ENCODE measurements at regions not wholly inside any gene's neighbourhood (a gene's known extent, or its start where the extent isn't known, plus 50 kb on each side); places are given as distances from the start of the nearest gene placed in this dataset.
A peak's percentile ranks its signal among the peaks of the same experiment; 100 is the strongest.

DNA sequence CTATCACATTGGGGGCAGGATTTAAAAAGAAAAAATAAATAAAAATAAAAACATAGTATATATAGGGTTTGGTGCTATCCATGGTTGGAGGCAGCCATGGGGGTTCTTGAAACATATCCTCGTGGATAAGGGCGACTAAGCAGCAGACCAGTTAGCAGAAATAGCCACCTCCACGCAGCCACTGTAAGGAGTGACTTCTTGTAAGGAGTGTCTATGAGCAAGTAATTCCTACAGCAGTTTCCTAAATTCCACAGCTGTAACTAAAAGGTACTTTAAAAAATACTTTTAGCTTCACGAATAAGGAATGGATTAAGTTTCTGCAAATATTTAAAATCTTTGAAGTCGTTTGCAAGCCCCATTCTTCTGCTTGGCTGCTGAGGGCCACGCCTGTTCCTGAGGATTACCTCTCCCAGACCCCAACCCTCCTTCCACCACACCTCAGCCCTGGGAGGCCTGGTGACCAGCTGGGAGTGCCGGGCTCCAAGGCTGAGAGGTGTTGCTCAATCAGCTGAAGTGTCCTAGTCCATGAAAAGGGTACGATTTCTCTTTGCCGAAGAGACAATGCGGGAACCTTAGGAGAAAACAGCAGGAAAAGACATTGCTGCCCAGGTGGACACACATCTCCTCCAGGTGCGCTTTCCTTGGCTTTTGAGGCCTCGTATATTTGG, 115.3 kb downstream of the ADSS2 start:
- peaks cover 0 to 29% (median under 1%) of the 10 kb centered on the region in 7 donors for H3K4me1 Mint-ChIP-seq
- no peaks in the 10 kb centered on the region for H3K27me3 ChIP-seq (ENCODE audit: control insufficient read depth in 2 of 2, insufficient read depth in 2 of 2, low read length in 2 of 2)
- H3K27me3 Mint-ChIP-seq = peaks cover 19 to 29% (median 26%) of the 10 kb centered on the region in 5 donors
- no peaks in the 10 kb centered on the region for H3K9me3 ChIP-seq (ENCODE audit: control insufficient read depth in 2 of 3, low read length in 3 of 3)
- no peak overlapping the region for H3K27ac ChIP-seq (ENCODE audit: low read depth, low read length)
- ChIA-PET CTCF (no interaction called here), POLR2A (no interaction called here)
- ATAC-seq = no peak
- intact Hi-C loops (cut with micrococcal nuclease) = no loop called here
- no peaks in the 10 kb centered on the region for H3K4me1 ChIP-seq (ENCODE audit: control insufficient read depth in 2 of 2, insufficient read depth in 2 of 2, low read length in 2 of 2)
- peaks cover 0 to 15% (median 0%) of the 10 kb centered on the region in 11 donors for H3K9me3 Mint-ChIP-seq
- H3K4me3 Mint-ChIP-seq = no peak overlapping the region
- DNase-seq = no peak
- H3K36me3 Mint-ChIP-seq = peaks cover 0 to 4% (median 0%) of the 10 kb centered on the region in 5 donors
- H3K27ac Mint-ChIP-seq = no peak overlapping the region
- no peak overlapping the region for H3K4me3 ChIP-seq (ENCODE audit: low read length)
- no peaks in the 10 kb centered on the region for H3K36me3 ChIP-seq (ENCODE audit: control insufficient read depth in 2 of 3, insufficient read depth in 3 of 3, low read length in 3 of 3)

DNA sequence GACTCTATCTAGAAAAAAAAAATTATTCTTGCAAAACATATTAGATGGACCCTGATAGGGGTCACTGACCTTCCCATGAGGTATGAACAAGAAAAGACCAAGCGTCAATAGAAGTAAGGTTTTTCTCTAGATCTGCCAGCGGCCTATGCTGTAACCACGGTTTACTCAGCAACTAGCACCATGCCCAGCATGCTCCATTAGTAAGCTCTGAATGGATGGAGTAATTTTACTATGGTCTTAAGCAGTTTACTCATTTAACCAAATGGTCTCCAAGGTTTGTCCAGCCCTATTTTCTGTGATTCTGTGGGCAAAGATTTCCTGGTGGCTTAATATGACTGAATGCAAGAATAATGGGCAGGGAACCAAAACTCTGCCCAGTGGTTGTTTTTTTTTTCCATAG, 113.9 kb downstream of the ADSS2 start:
- Mint-ChIP-seq H3K27ac (no peak overlapping the region), H3K4me3 (no peak overlapping the region), H3K36me3 (peaks cover 0 to 2% (median 0%) of the 10 kb centered on the region in 5 donors), H3K4me1 (peaks cover 0 to 34% (median 4%) of the 10 kb centered on the region in 7 donors), H3K9me3 (peaks cover 0 to 11% (median 0%) of the 10 kb centered on the region in 11 donors), H3K27me3 (peaks cover 17 to 21% (median 19%) of the 10 kb centered on the region in 5 donors)
- ATAC-seq (no peak), DNase-seq (no peak)
- CTCF ChIA-PET = no interaction called here
- H3K4me3 ChIP-seq (ENCODE audit: low read length) = no peak overlapping the region
- no peak overlapping the region for H3K27ac ChIP-seq (ENCODE audit: low read depth, low read length)
- no peaks in the 10 kb centered on the region for H3K27me3 ChIP-seq (ENCODE audit: control insufficient read depth in 2 of 2, insufficient read depth in 2 of 2, low read length in 2 of 2)
- no peaks in the 10 kb centered on the region for H3K4me1 ChIP-seq (ENCODE audit: control insufficient read depth in 2 of 2, insufficient read depth in 2 of 2, low read length in 2 of 2)
- POLR2A ChIA-PET = no interaction called here
- H3K36me3 ChIP-seq (ENCODE audit: control insufficient read depth in 2 of 3, insufficient read depth in 3 of 3, low read length in 3 of 3) = no peaks in the 10 kb centered on the region
- intact Hi-C loops (cut with micrococcal nuclease) = no loop called here
- no peaks in the 10 kb centered on the region for H3K9me3 ChIP-seq (ENCODE audit: control insufficient read depth in 2 of 3, low read length in 3 of 3)

DNA sequence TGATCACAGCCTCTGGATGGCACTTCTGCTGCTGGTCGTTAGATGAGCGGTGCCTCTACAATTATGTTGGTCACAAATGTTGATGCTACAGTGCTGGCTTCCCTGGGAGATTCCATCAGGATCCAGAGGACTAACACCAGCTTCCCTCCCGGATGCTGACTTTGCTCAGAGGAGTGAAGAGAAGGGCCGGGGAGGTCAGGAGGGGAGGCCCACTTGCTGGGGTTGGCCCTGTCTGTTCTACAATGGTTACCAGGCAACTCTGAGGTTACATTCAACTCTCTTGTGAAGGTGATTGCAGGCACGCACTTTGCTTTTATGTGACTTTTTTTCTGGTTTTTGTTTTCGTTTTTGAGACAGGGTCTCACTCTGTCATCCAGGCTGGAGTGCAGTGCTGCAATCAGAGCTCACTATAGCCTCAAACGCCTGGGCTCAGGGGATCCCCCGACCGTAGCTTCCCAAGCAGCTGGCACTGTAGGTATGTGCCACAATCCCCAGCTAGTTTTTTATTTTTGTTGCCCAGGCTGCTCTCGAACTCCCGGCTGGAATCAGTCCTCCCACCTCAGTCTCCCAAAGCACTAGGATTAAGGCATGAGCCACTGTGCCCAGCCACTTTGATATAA, 112.5 kb downstream of the ADSS2 start:
- H3K9me3 Mint-ChIP-seq = peaks cover 0 to 2% (median 0%) of the 10 kb centered on the region in 11 donors
- Histone ChIP-seq H3K27ac (ENCODE audit: low read depth, low read length) (no peak overlapping the region), H3K36me3 (ENCODE audit: control insufficient read depth in 2 of 3, insufficient read depth in 3 of 3, low read length in 3 of 3) (no peaks in the 10 kb centered on the region), H3K9me3 (ENCODE audit: control insufficient read depth in 2 of 3, low read length in 3 of 3) (no peaks in the 10 kb centered on the region), H3K4me3 (ENCODE audit: low read length) (no peak overlapping the region), H3K4me1 (ENCODE audit: control insufficient read depth in 2 of 2, insufficient read depth in 2 of 2, low read length in 2 of 2) (no peaks in the 10 kb centered on the region), H3K27me3 (ENCODE audit: control insufficient read depth in 2 of 2, insufficient read depth in 2 of 2, low read length in 2 of 2) (no peaks in the 10 kb centered on the region)
- ChIA-PET POLR2A (no interaction called here), CTCF (no interaction called here)
- no peak for DNase-seq
- peaks cover 0 to 2% (median 0%) of the 10 kb centered on the region in 5 donors for H3K36me3 Mint-ChIP-seq
- H3K27me3 Mint-ChIP-seq = peaks cover 5 to 13% (median 7%) of the 10 kb centered on the region in 5 donors
- H3K4me3 Mint-ChIP-seq = peak overlapping the region in 1 of 10 donors; percentile 21
- peaks cover 0 to 37% (median 4%) of the 10 kb centered on the region in 7 donors for H3K4me1 Mint-ChIP-seq
- intact Hi-C loops (cut with micrococcal nuclease) = no loop called here
- peak overlapping the region in 1 of 9 donors; percentile 84 for H3K27ac Mint-ChIP-seq
- ATAC-seq = no peak

DNA sequence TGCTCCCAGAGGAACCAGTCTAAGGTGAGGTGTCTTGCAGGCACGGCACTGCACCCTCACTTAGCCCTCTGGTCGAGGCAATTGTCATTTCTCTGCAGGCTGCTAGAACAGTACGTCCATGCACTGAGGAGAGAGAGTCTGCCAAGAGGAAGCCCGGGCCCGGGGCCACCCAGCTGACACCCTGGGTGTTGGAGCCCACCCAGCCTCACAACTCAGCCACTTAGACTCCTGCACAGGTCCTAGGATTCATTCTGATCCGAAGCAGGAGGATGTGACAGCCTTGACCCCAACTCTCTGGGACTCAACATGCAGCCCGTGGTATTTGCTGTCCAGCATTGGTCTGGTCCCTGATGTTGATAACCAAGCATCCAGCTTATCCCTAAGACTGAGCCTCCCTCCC, 111.9 kb downstream of the ADSS2 start:
- H3K9me3 Mint-ChIP-seq = no peaks in the 10 kb centered on the region
- Histone ChIP-seq H3K4me3 (ENCODE audit: low read length) (no peak overlapping the region), H3K9me3 (ENCODE audit: control insufficient read depth in 2 of 3, low read length in 3 of 3) (no peaks in the 10 kb centered on the region), H3K27ac (ENCODE audit: low read depth, low read length) (no peak overlapping the region), H3K4me1 (ENCODE audit: control insufficient read depth in 2 of 2, insufficient read depth in 2 of 2, low read length in 2 of 2) (no peaks in the 10 kb centered on the region), H3K27me3 (ENCODE audit: control insufficient read depth in 2 of 2, insufficient read depth in 2 of 2, low read length in 2 of 2) (no peaks in the 10 kb centered on the region), H3K36me3 (ENCODE audit: control insufficient read depth in 2 of 3, insufficient read depth in 3 of 3, low read length in 3 of 3) (no peaks in the 10 kb centered on the region)
- peak overlapping the region in 1 of 9 donors; percentile 84 for H3K27ac Mint-ChIP-seq
- intact Hi-C loops (cut with micrococcal nuclease) = loop anchor here in 1 of 2 donors (5.0 kb wide), 1 partner anchor 113 kb away; the partner anchor contains the start of gene ADSS2
- ChIA-PET CTCF (no interaction called here), POLR2A (no interaction called here)
- peak overlapping the region in 1 of 10 donors; percentile 21 for H3K4me3 Mint-ChIP-seq
- DNase-seq (no peak), ATAC-seq (no peak)
- peaks cover 0 to 7% (median 2%) of the 10 kb centered on the region in 5 donors for H3K27me3 Mint-ChIP-seq
- H3K36me3 Mint-ChIP-seq = no peaks in the 10 kb centered on the region
- peaks cover 0 to 35% (median 4%) of the 10 kb centered on the region in 7 donors for H3K4me1 Mint-ChIP-seq

DNA sequence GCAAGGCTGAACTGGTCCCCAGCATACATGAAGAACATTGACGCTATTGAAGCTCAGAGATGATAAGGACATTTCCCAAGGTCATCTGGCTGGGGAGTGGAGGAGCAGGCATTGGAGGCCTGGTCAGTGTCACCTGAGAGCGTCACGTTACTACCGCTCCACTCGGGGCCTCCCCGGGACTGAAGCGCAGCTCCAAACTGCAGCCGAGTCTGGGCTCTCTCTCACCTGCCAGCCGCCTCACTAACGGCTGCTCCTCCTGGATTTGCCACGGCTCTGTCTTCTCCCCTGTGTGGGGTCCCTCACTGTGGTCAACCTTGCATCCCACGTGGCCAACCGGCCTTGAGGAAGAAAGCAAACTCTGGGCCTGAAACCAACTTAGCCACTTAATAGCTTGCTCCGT, 111.3 kb downstream of the ADSS2 start:
- ATAC-seq (no peak), DNase-seq (no peak)
- Histone ChIP-seq H3K9me3 (ENCODE audit: control insufficient read depth in 2 of 3, low read length in 3 of 3) (no peaks in the 10 kb centered on the region), H3K27me3 (ENCODE audit: control insufficient read depth in 2 of 2, insufficient read depth in 2 of 2, low read length in 2 of 2) (no peaks in the 10 kb centered on the region), H3K27ac (ENCODE audit: low read depth, low read length) (no peak overlapping the region), H3K4me1 (ENCODE audit: control insufficient read depth in 2 of 2, insufficient read depth in 2 of 2, low read length in 2 of 2) (no peaks in the 10 kb centered on the region), H3K36me3 (ENCODE audit: control insufficient read depth in 2 of 3, insufficient read depth in 3 of 3, low read length in 3 of 3) (no peaks in the 10 kb centered on the region), H3K4me3 (ENCODE audit: low read length) (no peak overlapping the region)
- ChIA-PET POLR2A (no interaction called here), CTCF (no interaction called here)
- Mint-ChIP-seq H3K9me3 (no peaks in the 10 kb centered on the region), H3K27ac (peak overlapping the region in 1 of 9 donors; percentile 46), H3K36me3 (no peaks in the 10 kb centered on the region), H3K27me3 (peaks cover 0 to 5% (median 0%) of the 10 kb centered on the region in 5 donors), H3K4me1 (peaks cover 0 to 35% (median 4%) of the 10 kb centered on the region in 7 donors), H3K4me3 (no peak overlapping the region)
- intact Hi-C loops (cut with micrococcal nuclease) = loop anchor here in 1 of 2 donors (5.0 kb wide), 1 partner anchor 112 kb away; the partner anchor contains the start of gene ADSS2

DNA sequence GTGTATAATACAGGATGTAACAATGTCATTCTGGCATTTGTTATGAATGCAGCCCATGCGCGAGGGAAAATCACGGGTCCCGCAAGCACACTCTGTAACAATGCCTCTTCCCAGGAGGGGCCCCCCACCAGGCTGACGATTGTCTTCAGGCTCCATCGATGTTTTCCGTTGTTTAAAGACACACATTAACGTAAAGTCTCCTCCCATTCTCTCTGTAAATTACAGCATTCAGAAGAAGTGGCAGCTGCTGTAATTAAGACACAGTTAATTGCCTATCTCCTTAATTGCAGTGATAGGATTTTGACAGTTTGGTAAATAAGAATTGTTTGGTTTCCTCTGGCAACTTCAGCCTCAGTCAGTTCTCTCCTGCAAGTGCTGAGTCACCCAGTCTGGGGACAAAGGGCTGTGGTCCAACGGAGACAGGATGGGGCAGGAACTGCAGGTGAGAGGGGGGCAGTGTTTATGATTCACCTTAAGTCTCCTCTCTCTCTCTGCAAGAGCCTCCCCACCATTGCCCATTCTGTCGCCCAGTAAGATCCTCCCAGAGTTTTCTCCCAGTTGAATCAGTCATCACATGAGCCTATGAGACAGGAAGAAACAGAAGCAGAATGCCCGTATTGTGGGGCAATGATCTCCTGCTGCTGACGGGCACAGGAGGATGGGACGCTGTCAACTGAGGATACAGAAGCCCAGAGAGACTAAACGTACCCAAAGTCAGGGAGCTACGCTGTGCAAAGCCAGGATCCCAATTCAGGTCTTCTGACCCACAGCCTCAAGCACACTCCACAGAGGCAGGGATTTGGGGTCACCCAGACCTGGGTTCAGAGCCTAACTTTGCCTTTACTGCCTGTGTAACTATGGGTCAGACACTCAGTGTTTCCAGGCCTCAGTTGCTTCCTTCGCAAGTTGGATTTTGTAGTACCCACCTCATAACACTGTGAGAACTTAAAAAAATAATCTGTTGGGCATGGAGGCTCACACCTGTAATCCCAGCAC, 110.0 kb downstream of the ADSS2 start:
- no peak overlapping the region for H3K27ac ChIP-seq (ENCODE audit: low read depth, low read length)
- CTCF ChIA-PET = no interaction called here
- H3K27me3 Mint-ChIP-seq = peaks cover 0 to 6% (median 5%) of the 10 kb centered on the region in 5 donors

More for the DNA sequence above, 110.0 kb downstream of the ADSS2 start:
- peak; percentile 67 for ATAC-seq
- Mint-ChIP-seq H3K27ac (peak overlapping the region in 1 of 9 donors; percentile 90), H3K9me3 (peaks cover 0 to 9% (median 0%) of the 10 kb centered on the region in 11 donors), H3K36me3 (peaks cover 0 to 10% (median 0%) of the 10 kb centered on the region in 5 donors), H3K4me1 (peaks cover 0 to 44% (median 4%) of the 10 kb centered on the region in 7 donors), H3K4me3 (peak overlapping the region in 1 of 10 donors; percentile 73)
- POLR2A ChIA-PET = no interaction called here
- DNase-seq = no peak
- Histone ChIP-seq H3K4me3 (ENCODE audit: low read length) (no peak overlapping the region), H3K36me3 (ENCODE audit: control insufficient read depth in 2 of 3, insufficient read depth in 3 of 3, low read length in 3 of 3) (no peaks in the 10 kb centered on the region), H3K4me1 (ENCODE audit: control insufficient read depth in 2 of 2, insufficient read depth in 2 of 2, low read length in 2 of 2) (no peaks in the 10 kb centered on the region), H3K27me3 (ENCODE audit: control insufficient read depth in 2 of 2, insufficient read depth in 2 of 2, low read length in 2 of 2) (no peaks in the 10 kb centered on the region), H3K9me3 (ENCODE audit: control insufficient read depth in 2 of 3, low read length in 3 of 3) (no peaks in the 10 kb centered on the region)
- intact Hi-C loops (cut with micrococcal nuclease) = loop anchor here in 1 of 2 donors (1.0 to 5.0 kb wide), 2 partner anchors 16 to 111 kb away; partner anchors contain the start of gene ADSS2
